IPS DF 19.7 (cell line): ENCODE measurements at regions not wholly inside any gene's neighbourhood (a gene's known extent, or its start where the extent isn't known, plus 50 kb on each side); places are given as distances from the start of the nearest gene placed in this dataset.
A peak's percentile ranks its signal among the peaks of the same experiment; 100 is the strongest.

ENCODE experiments used
- DNase-seq: peaks from one replicate; pipeline ENCODE4 v3.0.0-alpha.2; 2013; ENCODE audit warnings: low read depth, low spot score

GRCh38 chr7:23972057-23972456 is 262.0 kb downstream of the STK31 start:
- no peak for DNase-seq

- DNase-seq, result no peak
Observed at GRCh38 chr7:23973264-23973663, 263.2 kb downstream of the STK31 start.

GRCh38 chr7:23980081-23980480 is 270.1 kb downstream of the STK31 start:
- no peak for DNase-seq

GRCh38 chr7:23981314-23981713 is 271.3 kb downstream of the STK31 start:
- DNase-seq, result no peak

- no peak for DNase-seq
Observed at GRCh38 chr7:23981758-23982157, 271.7 kb downstream of the STK31 start.

- no peak for DNase-seq
Observed at GRCh38 chr7:24005517-24005916, 278.5 kb upstream of the NPY start.

GRCh38 chr7:24010495-24010894 is 273.5 kb upstream of the NPY start:
- no peak for DNase-seq

- no peak for DNase-seq
Observed at GRCh38 chr7:24017519-24017918, 266.5 kb upstream of the NPY start.

GRCh38 chr7:24018331-24018730 is 265.7 kb upstream of the NPY start:
- DNase-seq, result no peak

GRCh38 chr7:24019841-24020240 is 264.1 kb upstream of the NPY start:
- DNase-seq, result no peak

- DNase-seq, result no peak
Observed at GRCh38 chr7:24024276-24025068, 259.5 kb upstream of the NPY start.

GRCh38 chr7:24025094-24025493 is 258.9 kb upstream of the NPY start:
- peak; percentile 17 for DNase-seq

- peak; percentile 12 for DNase-seq
Observed at GRCh38 chr7:24025765-24026164, 258.2 kb upstream of the NPY start.

- DNase-seq, result no peak
Observed at GRCh38 chr7:24026351-24026750, 257.6 kb upstream of the NPY start.

- DNase-seq, result no peak
Observed at GRCh38 chr7:24029068-24029467, 254.9 kb upstream of the NPY start.

GRCh38 chr7:24034251-24034650 is 249.7 kb upstream of the NPY start:
- DNase-seq, result no peak

GRCh38 chr7:24035366-24036032 is 248.5 kb upstream of the NPY start:
- DNase-seq, result no peak

- no peak for DNase-seq
Observed at GRCh38 chr7:24036033-24036412, 248.0 kb upstream of the NPY start.

- no peak for DNase-seq
Observed at GRCh38 chr7:24038993-24039392, 245.0 kb upstream of the NPY start.

GRCh38 chr7:24039991-24040624 is 243.9 kb upstream of the NPY start:
- DNase-seq, result no peak

- no peak for DNase-seq
Observed at GRCh38 chr7:24042028-24042427, 242.0 kb upstream of the NPY start.

- DNase-seq, result no peak
Observed at GRCh38 chr7:24049296-24049695, 234.7 kb upstream of the NPY start.
